ENCODE measurements at regions not wholly inside any gene's neighbourhood (a gene's known extent, or its start where the extent isn't known, plus 50 kb on each side); places are given as distances from the start of the nearest gene placed in this dataset.

DNA sequence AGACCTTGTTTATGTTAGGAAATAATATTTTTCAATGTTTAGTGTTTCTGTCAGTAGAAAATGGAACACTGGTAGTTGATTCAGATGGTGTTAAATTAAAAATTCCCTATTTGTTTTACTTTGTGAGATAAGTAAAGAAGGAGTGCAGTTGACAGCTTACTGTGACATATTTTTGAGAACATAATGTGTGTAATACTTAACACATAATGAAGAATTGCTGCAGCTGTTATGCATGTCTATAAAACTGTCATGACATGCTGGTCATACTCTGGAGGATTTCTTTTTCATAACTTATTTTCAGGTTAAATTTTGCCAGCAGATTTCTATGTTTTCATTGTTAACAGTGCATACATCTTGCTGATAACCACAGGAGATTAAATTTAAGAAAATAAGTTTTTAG is 296.1 kb downstream of the CTH start:
- TF ChIP-seq, protein P1, sequence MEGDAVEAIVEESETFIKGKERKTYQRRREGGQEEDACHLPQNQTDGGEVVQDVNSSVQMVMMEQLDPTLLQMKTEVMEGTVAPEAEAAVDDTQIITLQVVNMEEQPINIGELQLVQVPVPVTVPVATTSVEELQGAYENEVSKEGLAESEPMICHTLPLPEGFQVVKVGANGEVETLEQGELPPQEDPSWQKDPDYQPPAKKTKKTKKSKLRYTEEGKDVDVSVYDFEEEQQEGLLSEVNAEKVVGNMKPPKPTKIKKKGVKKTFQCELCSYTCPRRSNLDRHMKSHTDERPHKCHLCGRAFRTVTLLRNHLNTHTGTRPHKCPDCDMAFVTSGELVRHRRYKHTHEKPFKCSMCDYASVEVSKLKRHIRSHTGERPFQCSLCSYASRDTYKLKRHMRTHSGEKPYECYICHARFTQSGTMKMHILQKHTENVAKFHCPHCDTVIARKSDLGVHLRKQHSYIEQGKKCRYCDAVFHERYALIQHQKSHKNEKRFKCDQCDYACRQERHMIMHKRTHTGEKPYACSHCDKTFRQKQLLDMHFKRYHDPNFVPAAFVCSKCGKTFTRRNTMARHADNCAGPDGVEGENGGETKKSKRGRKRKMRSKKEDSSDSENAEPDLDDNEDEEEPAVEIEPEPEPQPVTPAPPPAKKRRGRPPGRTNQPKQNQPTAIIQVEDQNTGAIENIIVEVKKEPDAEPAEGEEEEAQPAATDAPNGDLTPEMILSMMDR (IDR thresholded peaks at IDR 0.05): no peak
- TF ChIP-seq POLR2A (IDR thresholded peaks at IDR 0.05): no peak

All from adrenal gland (tissue), 5 donors.